IMR-90 (cell line): ENCODE measurements at regions not wholly inside any gene's neighbourhood (a gene's known extent, or its start where the extent isn't known, plus 50 kb on each side); places are given as distances from the start of the nearest gene placed in this dataset.

Source experiments
- ATAC-seq: fragments of 200-7000 bp; cut with Tn5 transposase; 2 replicates; pipeline ENCODE4 v1.9.1; 2020; ENCODE audit warnings: low read depth, mild to moderate bottlenecking, moderate library complexity
- BruUV-seq: library from RNA; stranded (reverse); fragments of 400-500 nt; replicated peaks from 2 replicates; lab custom pipeline; 2021; lab: Mats Ljungman, UMichigan
- CTCF ChIA-PET: fragments of 300-600 bp; formaldehyde crosslinking; extraction: SDS; loops from one replicate; lab custom pipeline; 2021; ENCODE audit warnings: antibody characterized with exemption; lab: Yijun Ruan, JAX
- POLR2A ChIA-PET: fragments of 300-600 bp; sonication (Branson Sonifier 250); formaldehyde crosslinking; loops from one replicate; lab custom pipeline; 2022; ENCODE audit warnings: antibody characterized with exemption; ENCODE audit not compliant: unreplicated experiment; lab: Charles Lee
- DNase-seq: peaks from one replicate; pipeline ENCODE4 v3.0.0; 2013
- H2AFZ ChIP-seq: replicated peaks from 2 replicates; pipeline ENCODE3; 2013; ENCODE audit warnings: low read length, mild to moderate bottlenecking; ENCODE audit not compliant: poor library complexity
- H2AK5ac ChIP-seq: 2 replicates; pipeline ENCODE4 v1.6.1; 2013; ENCODE audit warnings: low read depth, low read length, inconsistent platforms
- H2AK9ac ChIP-seq: replicated peaks from 2 replicates; pipeline ENCODE3; 2013; ENCODE audit warnings: mild to moderate bottlenecking, low read depth, low read length, moderate library complexity; ENCODE audit not compliant: poor library complexity
- H2BK120ac ChIP-seq: 2 replicates; pipeline ENCODE4 v1.6.1; 2013; ENCODE audit warnings: low read depth, low read length, inconsistent platforms
- H2BK15ac ChIP-seq: 3 replicates; pipeline ENCODE4 v1.6.1; 2013; ENCODE audit warnings: low read depth, low read length, inconsistent platforms
- H2BK20ac ChIP-seq: 2 replicates; pipeline ENCODE4 v1.6.1; 2013; ENCODE audit warnings: low read depth, mild to moderate bottlenecking, inconsistent platforms, low read length, moderate library complexity
- H2BK5ac ChIP-seq: 2 replicates; pipeline ENCODE4 v1.6.1; 2013; ENCODE audit warnings: mild to moderate bottlenecking, low read depth, low read length, inconsistent platforms; ENCODE audit not compliant: poor library complexity, severe bottlenecking
- H3K14ac ChIP-seq: replicated peaks from 2 replicates; pipeline ENCODE4 v1.6.1; 2013; ENCODE audit warnings: low read depth, low read length, inconsistent platforms
- H3K18ac ChIP-seq: 2 replicates; pipeline ENCODE4 v1.6.1; 2013; ENCODE audit warnings: low read depth, low read length, control low read depth
- H3K23ac ChIP-seq: 2 replicates; pipeline ENCODE4 v1.6.1; 2013; ENCODE audit warnings: low read depth, low read length, inconsistent platforms
- H3K27ac ChIP-seq: 2 replicates; pipeline ENCODE4 v1.5.1; 2013; ENCODE audit warnings: mild to moderate bottlenecking, control low read depth, low read length; ENCODE audit not compliant: insufficient read depth
- H3K27me3 ChIP-seq: 2 replicates; pipeline ENCODE4 v1.6.1; 2013; ENCODE audit warnings: low read length; ENCODE audit not compliant: control insufficient read depth, insufficient read depth
- H3K36me3 ChIP-seq: 2 replicates; pipeline ENCODE4 v1.6.1; 2013; ENCODE audit warnings: low read length, mixed read lengths; ENCODE audit not compliant: control insufficient read depth, insufficient read depth
- H3K4ac ChIP-seq: 2 replicates; pipeline ENCODE4 v1.6.1; 2013; ENCODE audit warnings: low read depth, low read length, inconsistent platforms
- H3K4me1 ChIP-seq: 2 replicates; pipeline ENCODE4 v1.6.1; 2013; ENCODE audit warnings: low read length, mixed read lengths; ENCODE audit not compliant: control insufficient read depth, insufficient read depth
- H3K4me2 ChIP-seq: 2 replicates; pipeline ENCODE4 v1.6.1; 2013; ENCODE audit warnings: low read depth, mild to moderate bottlenecking, control low read depth, low read length, moderate library complexity
- H3K4me3 ChIP-seq: 2 replicates; pipeline ENCODE4 v1.5.1; 2013; ENCODE audit warnings: low read depth, mild to moderate bottlenecking, control low read depth, low read length, moderate library complexity; ENCODE audit not compliant: insufficient read depth
- H3K56ac ChIP-seq: 2 replicates; pipeline ENCODE4 v1.6.1; 2013; ENCODE audit warnings: low read length, inconsistent platforms; ENCODE audit not compliant: insufficient read depth; ENCODE audit errors: extremely low read depth
- H3K79me1 ChIP-seq, 2 experiments: 2 replicates each; pipeline ENCODE4 v1.6.1; 2013; ENCODE audit warnings: low read length in 2 of 2, inconsistent platforms in 1 of 2, low read depth in 1 of 2
- H3K9ac ChIP-seq: 2 replicates; pipeline ENCODE4 v1.6.1; 2013; ENCODE audit warnings: low read depth, low read length, control low read depth
- H3K9me1 ChIP-seq: 2 replicates; pipeline ENCODE4 v1.6.1; 2013; ENCODE audit warnings: low read length, inconsistent platforms; ENCODE audit not compliant: insufficient read depth
- H3K9me3 ChIP-seq: 2 replicates; pipeline ENCODE4 v1.6.1; 2013; ENCODE audit warnings: low read length; ENCODE audit not compliant: control insufficient read depth, insufficient read depth
- H4K20me1 ChIP-seq: 2 replicates; pipeline ENCODE4 v1.6.1; 2013; ENCODE audit warnings: low read length, inconsistent platforms; ENCODE audit not compliant: insufficient read depth
- H4K5ac ChIP-seq: 2 replicates; pipeline ENCODE4 v1.6.1; 2013; ENCODE audit warnings: mild to moderate bottlenecking, low read depth, low read length, control low read depth
- H4K8ac ChIP-seq, 2 experiments: 2 replicates each; pipeline ENCODE4 v1.6.1; 2013; ENCODE audit warnings: low read depth in 2 of 2, low read length in 2 of 2, control low read depth in 1 of 2, inconsistent platforms in 1 of 2
- H4K91ac ChIP-seq: 2 replicates; pipeline ENCODE4 v1.6.1; 2013; ENCODE audit warnings: low read depth, low read length, inconsistent platforms; ENCODE audit not compliant: insufficient read depth
- MAFK ChIP-seq: IDR thresholded peaks from 2 replicates; pipeline ENCODE4 v1.6.1; 2012; ENCODE audit warnings: low read depth, low read length, improper control_type of control experiment
- RAD21 ChIP-seq: IDR thresholded peaks from 2 replicates; pipeline ENCODE4 v1.6.1; 2012; ENCODE audit warnings: low read length, improper control_type of control experiment
- RCOR1 ChIP-seq: IDR thresholded peaks from 2 replicates; pipeline ENCODE4 v1.6.1; 2012; ENCODE audit warnings: mild to moderate bottlenecking, low read length, improper control_type of control experiment; ENCODE audit not compliant: insufficient replicate concordance
- WGBS, 2 experiments: methylation state at CpG; one replicate each; pipeline versions ENCODE4 v1.1.5 to v1.1.7; 2013; ENCODE audit warnings: missing lambda C conversion rate in 2 of 2; ENCODE audit not compliant: insufficient read length in 1 of 2; ENCODE audit errors: extremely low coverage in 2 of 2; 5-methylcytosine and 5-hydroxymethylcytosine counted together
- dilution Hi-C: fragments of 300-500 bp; cut with HindIII; formaldehyde crosslinking; loops from one replicate; pipeline ENCODE4 v1.14.3; 2018; ENCODE audit warnings: low sequenced_read_pairs; ENCODE audit not compliant: unreplicated experiment
- in situ Hi-C: fragments of 300-500 bp; cut with MboI; formaldehyde crosslinking; loops from 3 replicates; pipeline ENCODE4 v1.14.3; 2019; ENCODE audit warnings: low sequenced_read_pairs, inconsistent platforms, mixed read lengths
- intact Hi-C: fragments of 100-400 bp; cut with micrococcal nuclease; formaldehyde crosslinking; loops from 2 replicates; pipeline ENCODE4 v1.10.0; 2022

DNA sequence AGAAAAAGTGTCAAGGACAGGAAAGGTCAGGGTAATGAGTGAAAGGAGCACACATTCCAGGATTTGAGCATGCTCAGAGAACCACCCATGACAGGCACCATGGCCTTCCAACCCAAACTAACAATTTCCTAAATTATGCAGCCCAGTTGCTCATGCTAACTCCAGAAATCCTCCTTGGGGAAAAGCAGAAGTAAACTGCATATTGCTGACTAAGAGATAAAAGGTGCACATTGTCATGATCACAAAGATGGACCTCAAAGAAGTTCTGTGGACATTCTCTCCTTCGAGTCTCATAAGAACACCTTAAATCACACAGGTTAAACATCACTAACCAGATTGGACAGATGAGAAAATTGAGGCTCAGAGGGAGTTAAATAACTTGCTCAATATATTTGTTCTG lies 97.6 kb upstream of the SLC25A36 start:
- Histone ChIP-seq H3K23ac (no peak overlapping the region), H3K4me3 (no peak overlapping the region), H2BK15ac (no peak overlapping the region), H3K27me3 (no peaks in the 10 kb centered on the region), H2AK5ac (no peak overlapping the region), H2BK120ac (no peak overlapping the region), H3K79me1 (no peaks in the 10 kb centered on the region), H3K9me3 (no peaks in the 10 kb centered on the region), H2AFZ (no peak overlapping the region), H2BK20ac (no peak overlapping the region), H3K36me3 (no peaks in the 10 kb centered on the region), H3K9ac (no peak overlapping the region), H3K9me1 (no peaks in the 10 kb centered on the region), H3K4me2 (no peak overlapping the region), H3K4ac (no peak overlapping the region), H3K27ac (no peak overlapping the region), H4K8ac (no peak overlapping the region), H3K4me1 (no peaks in the 10 kb centered on the region), H4K5ac (no peak overlapping the region), H4K20me1 (no peaks in the 10 kb centered on the region), H2BK5ac (no peak overlapping the region), H3K14ac (no peak overlapping the region), H2AK9ac (no peak overlapping the region), H3K56ac (no peak overlapping the region), H4K91ac (no peak overlapping the region), H3K18ac (no peak overlapping the region)
- intact Hi-C loops (no loop called here), in situ Hi-C loops (no loop called here), dilution Hi-C loops (no loop called here)
- POLR2A ChIA-PET, result no interaction called here
- BruUV-seq, result no TSS peak
- ATAC-seq, result no peak
- CTCF ChIA-PET, result no interaction called here
- no CpG with 5 or more reads among the region's 1 CpG for WGBS, 2 experiments
- TF ChIP-seq RCOR1, result no peak
- TF ChIP-seq MAFK, result peak; percentile 77
- TF ChIP-seq RAD21, result no peak
- no peak for DNase-seq
